ENCODE measurements at regions not wholly inside any gene's neighbourhood (a gene's known extent, or its start where the extent isn't known, plus 50 kb on each side); places are given as distances from the start of the nearest gene placed in this dataset.

DNA sequence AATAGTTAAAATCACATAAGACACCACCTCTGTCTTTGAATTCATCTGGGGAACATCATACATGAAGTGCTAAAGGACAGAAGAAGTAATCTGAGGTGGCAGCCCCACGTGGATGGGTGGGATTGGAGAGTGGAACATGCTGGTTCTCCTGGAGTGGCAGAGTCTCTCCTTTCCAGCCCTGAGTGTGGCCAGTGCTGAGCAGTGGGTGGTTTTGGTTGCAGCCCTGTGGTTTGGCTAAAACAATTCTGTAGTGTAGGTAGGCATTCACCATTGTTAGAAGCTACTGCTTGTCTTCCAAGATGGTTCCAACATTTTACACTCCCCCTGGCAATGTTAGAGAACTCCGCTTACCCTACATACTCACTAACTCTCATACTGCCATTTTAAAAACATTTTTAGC lies 396.4 kb upstream of the MEX3C start:
- TF ChIP-seq, protein P1, sequence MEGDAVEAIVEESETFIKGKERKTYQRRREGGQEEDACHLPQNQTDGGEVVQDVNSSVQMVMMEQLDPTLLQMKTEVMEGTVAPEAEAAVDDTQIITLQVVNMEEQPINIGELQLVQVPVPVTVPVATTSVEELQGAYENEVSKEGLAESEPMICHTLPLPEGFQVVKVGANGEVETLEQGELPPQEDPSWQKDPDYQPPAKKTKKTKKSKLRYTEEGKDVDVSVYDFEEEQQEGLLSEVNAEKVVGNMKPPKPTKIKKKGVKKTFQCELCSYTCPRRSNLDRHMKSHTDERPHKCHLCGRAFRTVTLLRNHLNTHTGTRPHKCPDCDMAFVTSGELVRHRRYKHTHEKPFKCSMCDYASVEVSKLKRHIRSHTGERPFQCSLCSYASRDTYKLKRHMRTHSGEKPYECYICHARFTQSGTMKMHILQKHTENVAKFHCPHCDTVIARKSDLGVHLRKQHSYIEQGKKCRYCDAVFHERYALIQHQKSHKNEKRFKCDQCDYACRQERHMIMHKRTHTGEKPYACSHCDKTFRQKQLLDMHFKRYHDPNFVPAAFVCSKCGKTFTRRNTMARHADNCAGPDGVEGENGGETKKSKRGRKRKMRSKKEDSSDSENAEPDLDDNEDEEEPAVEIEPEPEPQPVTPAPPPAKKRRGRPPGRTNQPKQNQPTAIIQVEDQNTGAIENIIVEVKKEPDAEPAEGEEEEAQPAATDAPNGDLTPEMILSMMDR (IDR thresholded peaks at IDR 0.05) = no peak
- no peak for TF ChIP-seq ZFX (IDR thresholded peaks at IDR 0.05; ENCODE audit: borderline replicate concordance)

Data from 22Rv1 (cell line).